WTC11 (cell line): ENCODE measurements at regions not wholly inside any gene's neighbourhood (a gene's known extent, or its start where the extent isn't known, plus 50 kb on each side); places are given as distances from the start of the nearest gene placed in this dataset.

Experiments used
- ATAC-seq: fragments of 200-7000 bp; cut with Tn5 transposase; 2 replicates; pipeline ENCODE4 v1.10.0; 2021; ENCODE audit warnings: mild to moderate bottlenecking, moderate library complexity
- CTCF ChIA-PET: fragments of 300-600 bp; sonication (Branson Sonifier 250); formaldehyde crosslinking; loops from one replicate; lab custom pipeline; 2021; ENCODE audit warnings: antibody characterized with exemption; lab: Charles Lee
- POLR2A ChIA-PET: fragments of 350-600 bp; sonication (Branson Sonifier 250); formaldehyde crosslinking; loops from one replicate; lab custom pipeline; 2021; ENCODE audit warnings: antibody characterized with exemption; lab: Charles Lee
- DNase-seq: peaks from one replicate; pipeline ENCODE4 v3.0.0; 2021; ENCODE audit warnings: low spot score
- H3K27ac Mint-ChIP-seq: 2 replicates; pipeline ENCODE4 v1.8.0; 2021; ENCODE audit warnings: mixed read lengths
- H3K27me3 Mint-ChIP-seq: 2 replicates; pipeline ENCODE4 v1.8.0; 2021; ENCODE audit warnings: low read depth, mild to moderate bottlenecking, moderate library complexity, mixed read lengths
- H3K36me3 Mint-ChIP-seq: 2 replicates; pipeline ENCODE4 v1.8.0; 2021; ENCODE audit warnings: mixed read lengths
- H3K4me1 Mint-ChIP-seq: 2 replicates; pipeline ENCODE4 v1.8.0; 2022; ENCODE audit warnings: mixed read lengths
- H3K4me3 Mint-ChIP-seq: 2 replicates; pipeline ENCODE4 v1.8.0; 2021; ENCODE audit warnings: mild to moderate bottlenecking, moderate library complexity, mixed read lengths
- H3K9me3 Mint-ChIP-seq: 2 replicates; pipeline ENCODE4 v1.8.0; 2021; ENCODE audit warnings: mixed read lengths
- CREB1 ChIP-seq: sonication (generic); formaldehyde crosslinking; IDR thresholded peaks from 2 replicates; pipeline ENCODE4 v1.8.0; 2023; ENCODE audit warnings: mild to moderate bottlenecking, missing genetic modification reagents
- CREM ChIP-seq: sonication (generic); formaldehyde crosslinking; IDR thresholded peaks from 2 replicates; pipeline ENCODE4 v1.8.1; 2022; ENCODE audit warnings: mild to moderate bottlenecking, missing genetic modification reagents, moderate library complexity
- CTCF ChIP-seq: fragments of 200-600 bp; IDR thresholded peaks from 2 replicates; pipeline ENCODE4 v1.8.0; 2022; ENCODE audit warnings: antibody characterized with exemption
- E2F1 ChIP-seq: sonication (generic); formaldehyde crosslinking; IDR thresholded peaks from 2 replicates; pipeline ENCODE4 v1.8.0; 2022; ENCODE audit warnings: mild to moderate bottlenecking, missing genetic modification reagents
- ELF4 ChIP-seq: sonication (generic); formaldehyde crosslinking; IDR thresholded peaks from 2 replicates; pipeline ENCODE4 v1.8.1; 2022; ENCODE audit warnings: low read depth, mild to moderate bottlenecking, moderate library complexity, missing genetic modification reagents
- FOXP1 ChIP-seq: sonication (generic); formaldehyde crosslinking; IDR thresholded peaks from 2 replicates; pipeline ENCODE4 v1.8.0; 2022; ENCODE audit warnings: missing genetic modification reagents, mild to moderate bottlenecking, moderate library complexity, borderline replicate concordance
- KAT7 ChIP-seq: sonication (generic); formaldehyde crosslinking; IDR thresholded peaks from 2 replicates; pipeline ENCODE4 v1.8.1; 2023; ENCODE audit warnings: missing genetic modification reagents, mild to moderate bottlenecking, borderline replicate concordance
- NR3C1 ChIP-seq: sonication (generic); formaldehyde crosslinking; conservative IDR thresholded peaks from 2 replicates; pipeline ENCODE4 v1.8.1; 2023; ENCODE audit warnings: low read depth, mild to moderate bottlenecking, missing genetic modification reagents
- RORB ChIP-seq: fragments of 250-450 bp; sonication (Bioruptor Pico); IDR thresholded peaks from 2 replicates; pipeline ENCODE4 v1.9.0; 2021; ENCODE audit warnings: mild to moderate bottlenecking
- SMAD4 ChIP-seq: sonication (generic); formaldehyde crosslinking; IDR thresholded peaks from 2 replicates; pipeline ENCODE4 v1.8.0; 2022; ENCODE audit warnings: mild to moderate bottlenecking, missing genetic modification reagents
- TP53 ChIP-seq: sonication (generic); formaldehyde crosslinking; IDR thresholded peaks from 2 replicates; pipeline ENCODE4 v1.8.1; 2023; ENCODE audit warnings: mild to moderate bottlenecking, missing genetic modification reagents
- ZBTB43 ChIP-seq: sonication (generic); formaldehyde crosslinking; IDR thresholded peaks from 2 replicates; pipeline ENCODE4 v1.8.1; 2023; ENCODE audit warnings: mild to moderate bottlenecking, missing genetic modification reagents
- ZNF138 ChIP-seq: sonication (generic); formaldehyde crosslinking; conservative IDR thresholded peaks from 2 replicates; pipeline ENCODE4 v1.8.1; 2022; ENCODE audit warnings: mild to moderate bottlenecking, moderate library complexity, missing genetic modification reagents
- ZNF396 ChIP-seq: fragments of 250-450 bp; sonication (Bioruptor Pico); IDR thresholded peaks from 2 replicates; pipeline ENCODE4 v1.8.0; 2021; ENCODE audit warnings: mild to moderate bottlenecking, moderate library complexity, borderline replicate concordance
- ZNF532 ChIP-seq: fragments of 250-450 bp; sonication (Bioruptor Pico); IDR thresholded peaks from 2 replicates; pipeline ENCODE4 v1.9.0; 2021; ENCODE audit warnings: mild to moderate bottlenecking, borderline replicate concordance

- TF ChIP-seq CTCF: no peak
- no peak for TF ChIP-seq RORB (CRISPR knock-in tag)
- no peak for TF ChIP-seq NR3C1
- TF ChIP-seq ZBTB43: no peak
- no peak for TF ChIP-seq ZNF138 (CRISPR knock-in tag)
Observed at GRCh38 chr7:41093141-41093540, 609.7 kb downstream of the INHBA start (continued).

GRCh38 chr7:41085244-41085643, 617.6 kb downstream of the INHBA start:
- peaks cover 15% of the 10 kb centered on the region for H3K9me3 Mint-ChIP-seq
- no peak overlapping the region for H3K27ac Mint-ChIP-seq
- H3K4me1 Mint-ChIP-seq: peaks cover 20% of the 10 kb centered on the region
- peaks cover 3% of the 10 kb centered on the region; the same call in 1 of the 2 replicates for H3K36me3 Mint-ChIP-seq
- DNase-seq (no peak), ATAC-seq (no peak)
- no peak for TF ChIP-seq ZNF532 (CRISPR knock-in tag)
- TF ChIP-seq CREB1: no peak
- TF ChIP-seq KAT7: no peak
- TF ChIP-seq CTCF: no peak
- no peak for TF ChIP-seq TP53 (CRISPR knock-in tag)
- ChIA-PET CTCF (no interaction called here), POLR2A (no interaction called here)
- H3K4me3 Mint-ChIP-seq: no peak overlapping the region
- H3K27me3 Mint-ChIP-seq: no peaks in the 10 kb centered on the region

GRCh38 chr7:41084381-41084780, 618.5 kb downstream of the INHBA start:
- H3K27me3 Mint-ChIP-seq: no peaks in the 10 kb centered on the region
- ChIA-PET POLR2A (no interaction called here), CTCF (no interaction called here)
- no peak for TF ChIP-seq FOXP1
- DNase-seq (no peak), ATAC-seq (no peak)
- H3K4me3 Mint-ChIP-seq: no peak overlapping the region
- peaks cover 3% of the 10 kb centered on the region; the same call in 1 of the 2 replicates for H3K36me3 Mint-ChIP-seq
- peaks cover 10% of the 10 kb centered on the region for H3K9me3 Mint-ChIP-seq
- peaks cover 23% of the 10 kb centered on the region for H3K4me1 Mint-ChIP-seq
- H3K27ac Mint-ChIP-seq: no peak overlapping the region

- TF ChIP-seq ELF4 (CRISPR knock-in tag): no peak
- TF ChIP-seq CREB1: no peak
- no peak for TF ChIP-seq ZNF396 (CRISPR knock-in tag)
- TF ChIP-seq E2F1: no peak
- no peak for TF ChIP-seq SMAD4 (CRISPR knock-in tag)
- no peak for TF ChIP-seq CREM (CRISPR knock-in tag)
- H3K36me3 Mint-ChIP-seq: no peaks in the 10 kb centered on the region
- DNase-seq: no peak
Observed at GRCh38 chr7:41069635-41070034, 633.3 kb downstream of the INHBA start.

More at GRCh38 chr7:41069635-41070034, 633.3 kb downstream of the INHBA start:
- H3K27ac Mint-ChIP-seq: no peak overlapping the region
- CTCF ChIA-PET: no interaction called here
- H3K9me3 Mint-ChIP-seq: peaks cover 14% of the 10 kb centered on the region
- H3K4me1 Mint-ChIP-seq: no peaks in the 10 kb centered on the region
- POLR2A ChIA-PET: no interaction called here
- peaks cover 12% of the 10 kb centered on the region for H3K27me3 Mint-ChIP-seq
- H3K4me3 Mint-ChIP-seq: no peak overlapping the region
- ATAC-seq: no peak
